ENCODE measurements at regions not wholly inside any gene's neighbourhood (a gene's known extent, or its start where the extent isn't known, plus 50 kb on each side); places are given as distances from the start of the nearest gene placed in this dataset.

DNA sequence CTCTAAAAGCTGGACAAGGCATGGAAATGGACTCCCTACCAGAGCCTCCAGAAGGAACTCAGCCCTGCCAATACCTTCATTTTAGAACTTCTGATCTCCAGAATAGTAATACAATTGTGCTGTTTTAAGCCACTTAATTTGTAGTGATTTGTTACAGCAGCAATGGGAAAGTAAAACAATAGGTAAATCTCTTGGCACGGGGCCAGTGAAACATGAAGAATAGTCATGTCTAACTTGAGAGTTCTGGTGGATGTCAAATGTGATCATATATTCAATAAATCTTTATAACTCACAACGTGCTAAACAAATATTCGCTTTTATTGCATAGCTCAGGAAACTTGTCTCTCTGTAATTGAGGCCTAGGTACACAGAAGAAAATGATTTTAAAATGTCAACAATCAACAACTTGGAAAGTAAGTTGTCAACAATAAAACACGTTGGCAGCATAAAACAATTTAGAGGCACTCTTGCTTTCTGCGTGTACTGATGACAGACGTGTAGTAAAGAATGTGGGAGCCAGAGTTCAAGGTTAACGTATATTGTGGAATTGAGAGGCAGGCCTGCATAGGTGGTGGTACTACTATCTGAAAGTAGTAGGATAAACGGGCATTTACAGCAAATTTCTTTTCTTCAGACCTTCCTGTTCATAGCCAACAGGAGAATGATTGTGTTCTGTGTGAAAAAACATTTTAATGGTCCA, 140.5 kb upstream of the OPRM1 start:
- intact Hi-C loops (cut with DNase I): no loop called here
- no peak for DNase-seq

DNA sequence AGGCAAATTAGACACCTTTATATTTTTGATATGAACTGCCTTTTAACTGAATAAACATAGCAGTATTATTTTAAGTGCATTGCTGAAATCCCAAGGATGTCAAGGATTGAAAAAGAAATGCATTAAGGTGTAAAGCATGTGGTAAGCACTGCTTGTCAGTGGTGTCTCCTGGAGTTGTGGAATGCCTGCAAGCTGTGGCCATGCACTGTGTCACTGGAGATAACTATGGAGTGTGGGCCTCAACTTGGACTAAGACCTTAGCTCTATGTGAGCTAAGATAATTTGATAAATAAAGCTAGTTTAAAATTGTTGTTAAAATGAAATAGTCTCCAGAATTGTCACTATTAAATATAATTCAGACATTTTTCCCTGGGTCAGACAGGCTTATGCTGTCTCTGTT, 156.6 kb upstream of the OPRM1 start:
- no peak for DNase-seq
- intact Hi-C loops (cut with DNase I): no loop called here

DNA sequence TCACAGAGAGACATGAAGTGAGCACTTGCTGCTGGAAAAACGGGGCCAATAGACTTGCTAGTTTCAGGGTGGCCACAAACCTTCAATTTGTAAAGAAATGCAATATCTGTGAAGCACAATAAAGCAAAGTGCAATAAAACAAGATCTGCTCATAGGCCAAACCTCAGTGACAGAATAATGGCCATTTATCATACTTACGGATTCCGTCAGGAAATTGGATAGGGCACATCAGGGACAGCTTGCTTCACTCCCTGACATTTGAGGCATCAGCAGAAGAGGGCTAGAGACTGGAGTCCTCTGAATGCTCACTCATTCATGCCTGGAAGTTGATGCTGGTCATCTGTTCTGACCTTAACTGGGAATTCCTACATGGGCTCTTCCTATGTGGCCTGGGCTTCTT, 165.5 kb upstream of the OPRM1 start:
- intact Hi-C loops (cut with DNase I): no loop called here
- no peak for DNase-seq

DNA sequence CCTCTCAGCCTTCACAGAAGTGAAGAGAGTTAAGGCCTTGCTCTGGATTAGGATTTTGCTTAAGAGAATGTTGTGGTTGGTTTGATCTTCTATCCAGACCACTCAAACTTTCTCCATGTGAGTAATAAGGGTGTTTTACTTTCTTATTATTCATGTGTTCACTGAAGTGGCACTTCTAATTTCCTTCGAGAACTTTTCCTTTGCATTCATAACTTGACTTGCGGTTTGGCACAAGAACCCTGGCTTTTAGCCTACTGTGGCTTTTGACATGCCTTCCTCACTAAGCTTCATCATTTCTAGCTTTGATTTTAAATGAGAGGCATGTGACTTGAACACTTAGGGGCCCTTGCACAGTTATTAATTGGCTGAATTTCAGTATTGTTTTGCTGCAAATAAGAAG, 166.1 kb upstream of the OPRM1 start:
- intact Hi-C loops (cut with DNase I): no loop called here

DNA sequence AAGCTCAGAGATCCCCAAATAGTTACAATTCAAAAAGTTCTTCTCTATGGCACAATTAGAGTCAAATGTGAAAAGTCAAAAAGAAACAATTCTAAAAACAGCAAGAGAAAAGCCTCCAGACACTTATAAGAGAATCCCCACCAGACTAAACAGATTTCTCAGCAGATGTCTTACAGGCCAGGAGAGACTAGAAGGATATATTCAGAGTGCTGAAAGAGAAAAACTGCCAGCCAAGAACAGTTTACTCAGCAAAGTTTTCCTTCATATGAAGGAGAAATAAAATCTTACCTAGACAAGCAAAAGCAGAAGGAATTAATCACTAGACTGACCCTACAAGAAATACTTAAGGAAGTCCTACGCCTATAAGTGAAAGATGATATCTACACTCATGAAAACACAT, 176.1 kb upstream of the OPRM1 start:
- intact Hi-C loops (cut with DNase I): no loop called here
- no peak for DNase-seq

More for the DNA sequence above, 166.1 kb upstream of the OPRM1 start:
- DNase-seq: no peak

DNA sequence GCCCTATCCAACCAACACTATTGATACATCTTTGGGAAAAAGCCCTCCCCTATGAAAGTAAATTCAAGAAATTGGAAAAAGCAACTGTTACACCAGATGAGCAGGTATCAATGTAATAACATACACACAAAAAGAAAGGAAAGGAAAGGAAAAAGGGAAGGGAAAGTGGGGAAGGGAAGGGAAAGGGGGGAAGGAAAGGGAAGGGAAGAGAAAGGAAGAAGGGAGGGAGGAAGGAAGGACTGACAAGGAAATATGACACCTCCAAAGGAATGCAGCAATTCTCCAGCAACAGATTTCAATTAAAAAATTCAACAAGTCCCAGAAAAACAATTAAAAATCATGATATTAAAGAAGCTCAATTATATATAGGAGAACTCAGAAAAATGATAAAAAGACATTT, 176.9 kb upstream of the OPRM1 start:
- no peak for DNase-seq
- intact Hi-C loops (cut with DNase I): no loop called here

DNA sequence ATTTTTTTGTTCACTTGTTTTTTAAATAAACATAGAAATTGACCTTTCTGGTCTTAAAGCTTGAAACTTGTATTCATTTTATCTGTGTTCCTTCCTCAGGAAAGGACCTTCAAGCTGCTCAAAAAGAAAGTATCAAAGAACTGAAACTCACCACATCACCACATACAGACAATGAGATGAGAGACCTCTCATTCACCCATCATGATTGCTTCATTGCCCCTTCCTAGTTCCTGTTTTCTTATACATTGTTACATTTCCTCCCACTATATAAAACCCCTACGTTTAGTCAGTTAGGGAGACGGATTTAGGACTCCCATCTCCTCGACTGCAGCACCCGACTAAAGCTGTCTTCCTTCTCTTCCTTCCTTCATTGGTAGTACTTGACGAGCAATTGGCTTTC, 180.5 kb upstream of the OPRM1 start:
- DNase-seq: no peak
- intact Hi-C loops (cut with DNase I): no loop called here

DNA sequence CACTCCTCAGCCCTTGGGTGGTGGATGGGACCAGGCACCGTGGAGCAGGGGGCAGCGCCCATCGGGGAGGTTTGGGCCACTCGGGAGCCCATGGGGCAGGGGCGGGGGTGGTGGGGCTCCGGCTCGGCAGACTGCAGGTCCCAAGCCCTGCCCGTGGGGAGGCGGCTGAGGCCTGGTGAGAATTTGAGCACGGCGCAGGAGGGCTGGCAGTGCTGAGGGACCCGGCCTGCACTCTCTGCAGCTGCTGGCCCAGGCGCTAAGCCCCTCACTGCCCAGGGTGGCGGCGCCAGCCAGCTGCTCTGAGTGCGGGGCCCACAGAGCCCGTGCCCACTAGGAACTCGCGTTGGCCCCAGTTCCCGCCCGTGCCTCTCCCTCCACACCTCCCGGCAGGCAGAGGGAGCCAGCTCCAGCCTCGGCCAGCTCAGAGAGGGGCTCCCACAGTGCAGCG, 182.1 kb upstream of the OPRM1 start:
- peak in 1 of 10 donors; percentile 81 for DNase-seq
- intact Hi-C loops (cut with DNase I): no loop called here

DNA sequence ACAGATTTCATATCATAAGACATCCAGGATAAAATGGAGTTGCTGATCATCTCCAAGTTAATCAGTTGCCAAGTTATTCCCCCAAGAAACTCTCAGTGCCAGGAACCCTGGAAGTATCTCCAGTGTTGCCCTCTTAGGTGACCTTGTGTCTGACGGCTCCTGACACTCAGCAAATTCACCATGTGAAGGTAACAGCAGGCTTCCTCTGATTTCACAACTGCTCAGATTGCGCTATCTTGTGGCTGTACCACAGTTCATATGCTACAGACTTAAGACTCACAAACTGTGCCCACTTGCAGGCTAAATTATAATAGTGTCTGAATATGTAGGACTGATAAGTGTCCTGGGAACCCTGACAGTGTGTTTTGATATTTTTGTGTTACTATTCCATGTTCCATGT, 186.6 kb upstream of the OPRM1 start:
- intact Hi-C loops (cut with DNase I): no loop called here
- DNase-seq: no peak

DNA sequence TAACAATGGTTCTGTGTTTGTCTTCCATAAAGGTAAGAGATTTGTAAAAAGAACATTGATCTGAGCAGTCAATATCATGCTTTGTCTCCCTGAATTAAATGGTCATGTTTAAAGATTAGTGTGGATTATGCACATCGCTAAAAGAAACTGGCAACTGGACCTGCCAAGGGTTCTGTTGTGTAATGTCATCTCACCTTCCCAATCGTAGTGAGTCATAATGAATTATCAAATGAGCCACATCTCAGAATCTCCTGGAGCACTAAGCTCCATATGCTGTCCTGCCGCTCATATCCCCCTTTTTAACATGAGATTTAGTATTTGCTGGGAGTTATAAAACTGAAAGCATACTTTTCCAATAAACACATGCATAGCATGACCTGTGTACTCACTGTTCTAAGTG, 187.0 kb upstream of the OPRM1 start:
- intact Hi-C loops (cut with DNase I): no loop called here
- DNase-seq: no peak

DNA sequence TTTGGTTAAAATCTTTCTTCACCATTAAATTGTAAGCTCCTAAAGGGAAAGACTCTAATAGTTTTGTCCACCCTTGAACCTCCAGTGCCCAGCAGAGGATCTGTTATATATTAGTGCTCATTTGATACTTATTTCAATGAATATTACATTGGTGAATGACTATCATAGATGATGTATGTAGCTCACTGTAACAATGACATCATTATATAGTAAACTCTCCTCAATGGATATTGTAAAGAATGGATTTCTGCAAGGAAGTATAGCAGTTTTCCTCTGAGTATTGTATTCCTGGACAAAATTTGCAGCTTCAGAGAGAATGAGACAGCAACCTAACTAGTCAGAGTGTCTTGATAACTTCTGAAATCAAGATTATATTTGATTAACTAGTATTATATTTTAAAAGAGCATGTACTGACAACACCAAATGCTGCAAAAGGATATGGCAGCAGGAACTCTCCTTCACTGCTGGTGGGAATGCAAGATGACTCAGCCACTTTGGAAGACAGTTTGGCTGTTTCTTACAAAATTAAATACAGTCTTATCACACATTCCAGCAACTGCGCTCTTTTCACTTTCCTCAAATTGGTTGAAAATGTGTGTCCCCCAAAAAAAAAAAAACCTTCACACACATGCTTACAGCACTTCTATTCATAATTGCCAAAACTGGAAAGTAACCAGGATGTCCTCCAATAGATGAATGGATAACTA, 189.8 kb upstream of the OPRM1 start:
- intact Hi-C loops (cut with DNase I): no loop called here
- DNase-seq: peak in 1 of 10 donors; percentile 3

DNA sequence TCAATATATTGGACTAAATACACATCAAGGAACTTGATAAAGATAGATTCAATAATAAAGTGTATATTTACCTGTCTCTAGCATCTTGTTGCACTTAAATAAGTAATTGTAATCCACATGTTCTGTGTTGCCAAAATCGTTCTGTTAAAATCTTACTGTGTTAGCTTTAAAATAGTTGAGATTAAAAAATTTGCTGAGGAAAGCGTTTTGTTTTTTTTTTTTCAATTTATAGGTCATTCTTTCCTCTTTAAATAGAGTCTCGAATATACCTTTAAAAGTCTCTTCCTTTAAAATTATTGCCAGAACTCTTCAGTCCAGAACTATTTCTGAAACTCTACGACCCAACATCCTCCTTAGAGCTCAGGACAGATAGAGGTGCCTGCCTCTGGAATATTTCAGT, 195.6 kb upstream of the OPRM1 start:
- DNase-seq: no peak
- intact Hi-C loops (cut with DNase I): no loop called here

DNA sequence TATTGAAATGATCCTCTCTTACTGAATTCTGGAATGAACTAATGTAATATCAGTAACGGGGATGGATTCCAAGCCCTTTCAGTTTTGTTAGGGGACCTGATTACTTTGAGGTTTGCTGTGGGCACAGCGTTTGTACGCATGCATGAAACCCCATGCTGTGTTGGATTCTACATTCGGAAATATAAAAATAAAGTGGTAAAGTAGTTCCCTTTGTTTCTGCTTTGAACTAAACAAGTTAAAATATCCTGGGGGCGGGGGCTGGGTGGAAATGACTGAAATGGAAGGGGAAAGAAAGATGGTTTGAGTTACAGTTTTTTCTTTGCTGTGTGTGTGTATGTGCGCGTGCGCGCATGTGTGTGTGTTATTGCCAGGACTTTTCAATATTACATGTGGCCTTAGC, 196.5 kb upstream of the OPRM1 start:
- intact Hi-C loops (cut with DNase I): no loop called here
- DNase-seq: no peak

DNA sequence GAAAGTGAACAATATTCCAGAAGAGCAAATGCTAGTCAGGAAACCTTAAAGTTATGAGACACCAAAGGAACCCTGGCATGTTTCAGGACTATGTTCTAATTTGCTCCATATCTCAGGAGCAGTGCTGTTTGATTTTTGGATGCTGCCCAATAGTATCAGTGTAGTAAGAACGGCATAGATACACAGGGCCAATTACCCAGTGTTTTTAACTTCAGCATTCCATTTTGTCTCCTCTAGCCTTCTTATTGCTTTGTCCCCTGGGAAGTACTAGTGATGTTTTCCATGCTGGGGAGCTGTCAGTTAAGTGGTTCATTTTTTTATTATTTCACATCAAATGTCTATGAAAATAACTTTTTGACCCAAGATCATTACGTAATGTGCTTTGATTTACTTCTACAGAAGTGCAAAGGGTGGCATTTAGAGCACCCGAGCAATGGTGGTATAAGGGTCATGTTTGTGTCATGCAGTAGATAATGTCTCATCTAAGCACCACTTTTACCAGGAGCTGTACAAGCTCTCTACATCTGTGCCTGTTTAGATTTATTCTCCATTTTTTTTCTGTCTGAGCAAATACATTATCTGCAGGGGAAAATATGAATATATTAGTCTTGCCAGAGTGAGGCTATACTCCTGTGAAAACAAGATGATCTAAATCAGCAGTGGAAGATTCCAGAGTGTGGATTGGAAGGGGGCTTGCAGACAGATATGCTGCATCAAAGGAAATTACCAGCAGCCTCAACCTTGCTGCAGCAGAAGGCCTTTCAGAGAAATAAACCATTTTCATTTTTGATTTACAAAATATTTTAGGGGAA, 198.8 kb upstream of the OPRM1 start:
- intact Hi-C loops (cut with DNase I): no loop called here
- no peak for DNase-seq

DNA sequence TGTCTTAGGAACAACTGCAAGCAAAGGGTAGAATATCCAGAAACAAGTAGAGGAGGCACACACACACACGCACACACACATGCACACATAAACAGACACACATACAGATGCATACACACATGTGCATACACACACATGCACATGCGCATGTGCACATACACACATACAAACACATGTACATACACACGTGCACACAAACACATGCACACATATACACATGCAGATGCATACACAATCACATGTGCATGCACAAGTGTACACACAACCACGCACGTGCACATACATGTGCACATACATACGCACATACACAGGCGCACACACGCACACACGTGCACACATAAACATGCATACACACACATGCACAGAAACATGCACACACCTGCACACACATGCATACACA, 206.5 kb upstream of the OPRM1 start:
- DNase-seq: no peak
- intact Hi-C loops (cut with DNase I): no loop called here

DNA sequence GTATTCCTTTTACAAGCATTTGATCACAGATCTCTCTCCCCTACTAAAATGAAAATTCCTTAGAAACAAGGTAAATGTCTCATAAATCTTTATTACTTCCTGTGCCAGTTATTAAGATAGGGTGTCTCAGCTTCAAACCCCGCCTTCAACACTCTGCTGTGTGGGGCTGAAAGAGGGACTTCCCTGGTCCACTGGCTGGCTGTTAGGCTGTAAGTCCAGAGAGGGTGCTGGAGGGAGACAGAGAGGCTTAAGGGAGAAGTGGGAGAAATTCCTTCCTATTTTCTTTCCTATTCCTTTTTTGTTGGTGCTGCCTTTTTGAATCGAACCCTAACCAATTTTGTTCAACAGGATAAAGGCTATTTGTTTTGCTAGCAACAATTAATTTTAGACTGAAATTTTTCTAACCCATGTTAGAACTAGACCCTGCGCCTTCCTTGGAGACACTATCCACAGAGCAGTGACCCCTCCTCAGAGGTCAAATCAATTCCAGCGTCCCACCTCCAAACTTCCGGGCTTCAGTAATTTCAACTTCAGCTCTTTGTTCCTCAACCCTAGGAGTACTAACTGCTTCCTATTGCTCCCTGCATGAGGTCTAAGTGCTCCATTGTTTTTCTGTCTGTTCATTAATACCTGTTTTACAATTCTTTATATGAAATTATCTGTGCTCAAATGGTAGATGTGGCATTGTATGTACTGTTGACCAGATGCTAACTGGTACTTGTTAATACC, 207.5 kb upstream of the OPRM1 start:
- intact Hi-C loops (cut with DNase I): no loop called here
- DNase-seq: no peak

DNA sequence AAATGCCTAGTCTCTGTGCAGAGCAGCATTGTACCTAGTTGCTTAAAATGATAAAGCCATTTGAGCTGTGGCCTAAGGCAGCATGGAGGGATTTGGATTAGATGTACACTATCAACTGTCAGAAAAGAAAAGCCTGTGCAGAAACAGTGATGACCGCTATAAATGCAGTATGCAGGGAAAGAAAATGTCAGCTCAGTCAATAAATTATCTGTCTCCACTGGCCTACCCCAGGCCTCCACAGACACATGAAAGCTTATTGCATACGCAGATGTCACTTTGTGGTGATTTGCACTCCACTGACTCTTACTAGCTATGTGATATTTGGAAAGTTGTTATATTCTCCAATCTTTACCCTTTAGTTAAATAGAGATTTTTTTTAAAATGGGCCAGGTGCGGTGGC, 221.9 kb upstream of the OPRM1 start:
- no peak for DNase-seq
- intact Hi-C loops (cut with DNase I): no loop called here

DNA sequence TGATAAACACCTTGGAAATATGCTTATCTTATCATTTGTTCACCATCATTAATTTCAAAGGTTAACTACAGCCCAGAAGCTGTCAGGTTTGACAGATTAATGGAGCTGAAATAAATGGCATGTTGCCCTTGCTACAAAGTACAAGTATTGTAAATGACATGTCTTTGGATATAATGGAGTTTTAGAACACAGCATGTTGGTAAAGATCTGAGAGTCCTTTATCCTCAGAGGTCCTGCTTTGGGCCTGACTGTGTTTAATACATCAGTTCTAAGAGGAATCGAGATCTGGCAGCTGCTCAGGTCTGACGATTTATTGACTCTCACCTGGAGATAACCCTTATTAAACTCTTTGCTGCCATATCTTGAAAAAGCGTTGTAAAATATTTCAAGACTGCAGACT, 222.7 kb upstream of the OPRM1 start:
- intact Hi-C loops (cut with DNase I): no loop called here
- no peak for DNase-seq

DNA sequence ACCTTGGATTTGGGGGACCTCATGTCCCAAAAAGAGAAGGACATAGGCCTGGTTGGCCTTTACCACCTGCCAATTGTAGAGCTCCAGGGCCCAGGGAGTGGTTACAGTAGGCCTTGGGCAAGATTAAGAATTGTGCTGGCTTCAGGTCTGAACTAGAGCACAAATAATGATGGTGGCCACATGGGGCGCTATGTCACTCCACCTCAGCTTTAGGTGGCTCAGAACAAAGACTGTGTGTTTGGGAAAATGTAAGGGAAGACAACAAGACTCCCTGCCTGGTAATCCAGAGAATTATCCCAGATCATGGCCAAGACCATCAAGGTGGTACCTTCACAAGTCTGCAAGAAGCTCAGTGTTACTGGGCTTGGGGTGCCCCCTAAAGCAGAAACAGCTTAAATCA, 224.9 kb upstream of the OPRM1 start:
- no peak for DNase-seq
- intact Hi-C loops (cut with DNase I): no loop called here

DNA sequence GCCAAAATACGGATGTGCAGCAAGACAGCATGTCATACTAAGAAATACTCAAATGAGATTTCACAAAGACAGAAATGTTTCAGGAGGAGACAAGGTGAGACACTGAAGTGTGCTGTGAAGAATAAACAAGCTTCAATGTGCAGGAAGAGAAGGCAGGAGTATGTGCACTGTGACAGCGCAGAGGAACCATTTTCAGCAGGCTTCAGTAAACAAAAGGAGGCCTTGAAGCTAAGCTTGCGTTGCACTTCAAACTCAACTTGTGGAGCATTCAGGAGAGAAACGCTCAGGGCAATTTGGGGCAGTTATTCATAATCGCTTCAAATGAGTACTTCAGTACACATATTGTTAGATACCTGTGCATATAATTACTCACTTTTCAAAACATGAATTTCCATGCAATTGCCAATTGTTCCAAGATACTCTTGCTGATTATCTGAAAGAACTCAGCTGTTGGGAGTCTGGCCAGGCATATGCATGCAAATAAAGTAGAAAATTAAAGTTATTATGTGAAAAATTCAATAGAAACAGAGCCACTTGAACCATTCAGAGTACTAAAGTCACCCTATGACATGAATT, 234.2 kb upstream of the OPRM1 start:
- intact Hi-C loops (cut with DNase I): no loop called here

DNA sequence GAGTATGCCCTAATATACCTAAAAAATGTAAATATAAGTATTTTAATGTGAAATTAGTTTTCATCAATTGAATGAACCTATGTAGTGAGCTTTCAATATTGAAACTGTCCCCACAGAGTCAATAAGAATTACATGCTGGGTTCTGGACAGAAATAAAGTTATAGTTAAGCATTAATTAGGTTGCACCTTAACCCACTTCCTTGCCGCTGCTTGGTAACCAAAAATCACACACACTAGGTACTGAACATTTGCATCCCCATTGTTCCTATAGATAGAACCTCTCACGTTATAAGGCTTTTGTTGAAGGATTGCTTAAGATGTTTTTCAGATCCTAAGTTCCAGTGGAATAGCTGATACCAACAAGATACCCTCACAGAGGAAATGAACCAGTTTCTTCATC, 237.1 kb upstream of the OPRM1 start:
- intact Hi-C loops (cut with DNase I): no loop called here
- DNase-seq: no peak

More for the DNA sequence above, 234.2 kb upstream of the OPRM1 start:
- no peak for DNase-seq
